ENCODE measurements at regions not wholly inside any gene's neighbourhood (a gene's known extent, or its start where the extent isn't known, plus 50 kb on each side); places are given as distances from the start of the nearest gene placed in this dataset.
"Not testable (repeated sequence)": the region's sequence is repeated elsewhere in the genome, so short reads cannot be mapped to it uniquely, and the experiment has no call there.

DNA sequence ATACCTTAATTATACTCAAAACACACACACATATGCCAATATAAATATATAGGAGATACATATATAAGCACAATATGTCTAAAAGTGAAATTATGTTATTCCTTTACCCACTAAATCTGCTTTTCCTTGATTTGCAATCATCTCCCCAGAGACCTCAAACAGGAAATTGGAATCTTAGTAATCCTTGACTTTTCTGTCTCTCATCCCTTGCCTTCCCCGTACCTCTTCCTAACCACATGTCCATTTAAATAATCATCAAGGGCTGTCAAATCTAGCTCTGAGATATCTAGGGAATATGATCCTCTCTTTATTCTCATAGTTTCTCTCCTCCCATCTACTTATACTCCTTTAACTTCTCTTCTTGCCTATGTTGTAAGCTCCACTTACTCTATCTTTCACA lies 336.6 kb downstream of the HGF start:
- no peak for DNase-seq (ENCODE audit: low spot score)

DNA sequence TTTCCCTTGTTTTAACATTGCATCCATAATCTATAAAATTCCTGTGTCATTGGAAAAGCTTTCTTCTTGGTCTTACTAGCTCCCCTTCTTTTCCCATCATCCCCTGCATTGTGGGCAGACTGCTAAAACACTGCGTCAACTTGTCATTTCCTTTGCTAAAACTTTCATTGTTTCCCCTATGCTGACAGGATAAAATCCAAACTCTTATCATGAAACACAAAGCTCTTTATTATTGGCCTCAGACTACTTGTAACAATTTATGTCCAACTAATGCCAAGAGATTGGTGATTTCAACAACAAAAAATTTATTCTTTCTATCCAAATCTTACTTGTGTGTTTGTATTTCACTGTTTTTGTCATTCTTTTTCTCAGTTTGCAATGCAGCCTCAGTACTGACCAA lies 339.1 kb downstream of the HGF start:
- no peak for DNase-seq (ENCODE audit: low spot score)

DNA sequence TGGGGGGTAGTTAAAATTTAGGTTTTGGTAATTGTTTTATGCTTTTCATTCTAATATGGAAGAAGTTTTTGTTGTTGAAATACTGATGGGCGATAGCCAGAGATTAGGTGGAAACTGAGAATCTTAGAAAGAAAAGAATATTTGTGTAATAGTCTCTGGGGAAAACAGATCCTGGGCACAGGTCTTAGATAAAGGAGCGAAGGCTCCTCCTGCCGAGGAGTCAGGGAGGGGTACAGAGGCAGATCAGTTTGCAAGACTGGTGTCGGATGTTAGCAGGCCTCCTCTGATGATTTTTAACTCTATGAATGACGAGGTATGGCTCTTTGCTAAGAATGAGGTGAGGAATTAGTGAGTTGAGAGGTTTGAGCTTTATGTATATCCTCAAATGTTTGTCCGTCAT lies 339.7 kb downstream of the HGF start:
- no peak for DNase-seq (ENCODE audit: low spot score)

DNA sequence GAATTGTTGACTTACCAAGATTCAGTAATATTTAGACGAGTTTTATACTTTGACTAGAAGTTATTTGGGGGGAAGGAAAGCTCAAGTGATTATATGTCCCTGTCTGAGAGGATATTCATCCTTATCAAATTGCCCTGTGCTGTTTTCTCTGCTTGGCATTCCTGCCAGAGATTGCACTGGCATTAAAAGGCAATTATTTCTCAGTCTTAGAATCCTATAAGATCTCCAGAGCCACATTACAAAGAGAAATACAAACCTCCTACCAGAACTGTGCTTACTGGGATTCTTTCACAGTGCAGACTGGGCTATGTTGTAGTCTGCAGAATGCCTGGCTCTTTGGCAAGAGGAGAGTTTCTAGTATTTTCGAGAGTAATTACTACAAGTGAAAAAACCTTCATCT lies 342.4 kb downstream of the HGF start:
- no peak for DNase-seq (ENCODE audit: low spot score)

DNA sequence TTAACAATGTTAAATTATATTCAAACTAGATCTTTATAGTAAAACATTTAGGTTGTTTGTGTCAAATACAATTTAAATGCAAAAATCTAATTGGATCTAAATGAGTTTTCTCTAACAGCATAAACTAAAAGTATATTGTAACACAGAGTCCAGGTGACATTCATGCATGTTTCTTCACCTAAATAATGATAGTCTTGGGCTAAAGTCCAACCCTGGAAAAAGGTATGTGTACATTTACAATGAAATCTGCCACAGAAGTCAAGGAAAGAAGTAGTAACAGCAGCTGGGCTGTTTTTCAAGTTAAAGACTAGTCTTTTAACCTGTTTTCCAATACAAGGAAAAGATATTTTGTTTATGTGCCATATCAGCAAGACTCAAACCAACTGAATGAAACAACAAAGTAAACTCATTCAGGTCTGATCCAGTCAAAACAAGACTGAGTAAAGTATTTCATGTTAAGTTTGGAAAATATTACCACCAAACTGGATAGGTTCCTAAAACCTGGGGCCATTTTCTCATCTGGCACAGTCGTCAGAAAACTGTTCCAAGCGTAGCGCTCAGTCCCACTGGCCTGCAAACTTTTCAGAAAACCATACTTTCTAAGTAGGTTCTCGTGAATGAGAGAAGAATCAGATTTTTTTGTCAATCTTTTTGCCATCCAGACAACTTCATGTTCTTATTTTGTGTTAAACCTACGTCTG lies 349.2 kb downstream of the HGF start:
- no peak for DNase-seq (ENCODE audit: low spot score)

DNA sequence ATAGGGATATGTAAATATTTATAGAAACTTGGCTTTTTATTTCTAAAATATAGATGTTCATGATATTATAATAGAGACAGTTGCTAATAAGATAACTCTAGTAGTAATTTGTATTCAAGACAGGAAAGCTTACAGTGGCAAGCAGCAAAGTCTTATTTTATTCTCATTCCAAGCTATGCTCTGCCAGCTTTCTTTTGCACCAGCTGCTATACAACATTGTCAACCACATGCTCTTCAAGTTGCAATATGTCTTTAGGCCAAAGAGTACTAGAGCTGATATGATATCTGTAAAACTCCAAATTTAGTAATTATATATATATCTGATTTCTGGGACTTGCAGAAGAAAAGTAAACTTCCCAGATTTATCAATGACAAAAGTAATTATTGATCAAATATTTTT lies 350.1 kb downstream of the HGF start:
- peak; percentile 44 for DNase-seq (ENCODE audit: low spot score)

DNA sequence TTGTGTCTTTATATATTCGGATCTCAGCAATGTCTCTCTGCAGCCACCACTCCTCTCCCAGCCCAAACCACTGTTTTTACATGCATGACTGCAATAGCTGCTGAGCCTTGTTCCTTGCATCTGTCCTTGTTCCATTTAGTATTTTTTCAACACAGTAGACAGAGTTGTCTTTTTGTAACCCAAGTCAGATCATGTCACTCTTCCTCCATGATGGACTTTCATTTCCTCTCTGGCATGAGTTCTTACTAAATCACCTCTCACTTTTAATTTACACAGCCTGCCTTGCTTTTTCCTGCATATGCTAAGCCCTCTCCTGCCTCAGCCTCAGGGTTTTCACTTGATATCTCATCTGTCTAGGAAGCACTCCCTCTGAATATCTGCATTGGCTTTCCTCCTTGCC lies 353.2 kb downstream of the HGF start:
- no peak for DNase-seq (ENCODE audit: low spot score)

DNA sequence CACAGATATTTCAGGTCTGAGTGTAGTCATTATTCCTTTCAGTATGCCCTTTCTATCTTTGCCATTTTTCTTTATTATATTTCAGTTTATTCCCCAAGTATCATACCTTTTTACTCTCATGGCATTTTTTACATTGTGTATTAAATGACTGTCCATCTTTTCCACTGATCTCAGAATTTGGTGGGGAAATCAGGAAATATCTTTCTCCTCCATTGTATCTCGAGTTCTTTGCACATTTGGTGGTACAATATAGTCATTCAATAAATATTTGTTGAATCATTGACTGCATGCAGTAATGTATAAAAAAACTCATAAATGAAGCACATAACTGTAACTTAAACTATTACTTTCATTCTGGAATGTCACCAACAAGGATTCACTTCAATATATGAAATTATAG lies 354.7 kb downstream of the HGF start:
- DNase-seq (ENCODE audit: low spot score), result no peak

DNA sequence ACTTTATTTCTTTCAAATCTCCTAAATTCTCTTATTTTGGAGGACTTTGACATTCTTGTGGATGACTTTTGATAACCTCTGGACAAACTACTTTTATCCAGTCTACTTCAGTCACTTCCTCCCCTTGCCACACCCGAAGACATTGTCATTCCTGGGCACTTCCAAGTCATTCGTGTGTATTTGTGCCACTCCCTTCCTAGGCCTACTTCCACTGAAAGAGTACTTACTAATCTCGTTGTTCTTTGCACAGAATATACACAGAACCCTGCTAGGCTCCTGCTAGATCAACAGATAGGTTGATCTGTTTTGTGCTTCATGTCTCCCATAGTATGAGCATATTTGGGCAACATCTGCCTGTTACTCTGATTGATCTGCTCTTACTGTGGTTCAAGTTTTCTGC lies 355.4 kb downstream of the HGF start:
- DNase-seq (ENCODE audit: low spot score), result no peak

DNA sequence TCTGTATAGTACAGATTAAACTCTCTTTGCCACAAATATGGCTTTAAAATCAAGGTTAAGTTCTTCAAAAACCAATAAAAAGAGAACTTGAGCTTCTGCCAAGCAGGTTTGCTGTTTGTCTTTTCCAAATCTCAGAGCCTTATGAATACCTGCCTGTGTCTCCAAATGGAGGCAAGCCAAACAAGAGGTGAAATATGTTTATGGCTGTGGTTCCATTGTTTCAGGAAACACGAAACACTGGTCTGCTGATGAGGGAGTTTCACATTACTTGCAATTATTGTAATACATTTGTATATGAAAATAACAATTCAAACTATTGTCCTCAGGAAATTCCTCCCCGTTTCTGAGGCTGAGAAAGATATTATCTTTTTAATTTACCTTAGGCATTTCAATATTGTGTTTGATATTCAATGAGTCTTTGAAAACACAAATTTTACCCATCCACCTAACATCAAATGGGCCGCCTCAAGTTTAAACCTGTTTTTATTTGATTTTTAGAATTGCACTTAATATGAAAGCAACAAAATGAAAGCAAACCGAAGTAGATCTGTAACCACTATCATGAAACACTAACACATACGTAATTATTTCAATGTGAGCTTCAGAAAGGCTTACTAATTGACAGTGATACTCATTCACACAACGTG lies 359.3 kb downstream of the HGF start:
- no peak for DNase-seq (ENCODE audit: low spot score)

DNA sequence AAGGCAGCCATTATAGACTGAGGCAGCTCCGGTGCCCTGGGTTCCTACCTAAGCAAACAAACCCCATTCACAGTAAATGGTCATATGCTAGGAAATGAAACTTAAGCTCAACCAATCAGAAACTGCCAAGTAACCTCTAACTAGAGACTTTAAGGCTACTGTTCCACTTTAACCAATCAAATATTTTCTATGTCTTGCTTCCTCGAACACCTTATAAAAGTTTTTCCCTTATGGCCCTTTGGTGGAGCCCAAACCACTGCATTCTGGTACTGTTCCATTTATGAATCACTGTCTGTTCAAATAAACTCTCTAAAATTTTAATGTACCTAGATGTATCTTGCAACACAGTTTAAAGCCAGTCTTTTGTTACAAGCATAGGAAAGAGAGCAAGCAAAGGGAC lies 361.1 kb downstream of the HGF start:
- no peak for DNase-seq (ENCODE audit: low spot score)

DNA sequence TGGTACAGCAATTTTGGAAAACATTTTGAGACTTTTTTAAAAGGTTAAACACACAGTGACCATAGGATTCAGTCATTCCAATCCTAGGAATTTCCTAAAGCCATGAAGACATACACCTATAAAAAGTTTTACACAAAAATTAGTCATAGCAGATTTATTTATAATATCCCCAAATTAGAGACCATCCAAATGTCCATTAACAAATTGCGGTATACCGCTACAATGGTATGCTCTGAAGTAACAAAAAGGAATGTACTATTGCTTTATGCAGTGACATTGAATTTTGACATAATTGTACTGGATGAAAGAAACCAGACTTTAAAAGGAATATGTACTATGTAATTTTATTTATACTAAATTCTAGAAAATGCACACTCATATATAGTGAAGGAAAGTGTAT lies 362.8 kb downstream of the HGF start:
- DNase-seq (ENCODE audit: low spot score), result no peak

DNA sequence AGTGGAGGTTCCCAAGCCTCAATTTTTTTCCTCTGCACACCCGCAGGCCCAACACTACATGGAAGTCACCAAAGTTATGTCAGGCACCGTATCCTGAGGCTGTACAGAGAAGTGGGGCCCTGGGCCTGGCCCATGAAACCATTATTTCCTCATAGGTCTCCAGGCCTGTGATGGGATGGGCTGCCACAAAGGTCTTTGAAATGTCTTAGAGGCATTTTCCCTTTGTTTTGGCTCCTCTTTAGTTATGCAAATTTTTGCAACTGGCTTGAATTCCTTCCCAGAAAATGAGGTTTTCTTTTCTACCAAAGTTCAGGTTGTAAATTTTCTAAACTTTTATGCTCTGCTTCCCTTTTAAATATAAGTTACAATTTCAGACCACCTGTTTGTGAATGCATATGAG lies 365.2 kb downstream of the HGF start:
- no peak for DNase-seq (ENCODE audit: low spot score)

DNA sequence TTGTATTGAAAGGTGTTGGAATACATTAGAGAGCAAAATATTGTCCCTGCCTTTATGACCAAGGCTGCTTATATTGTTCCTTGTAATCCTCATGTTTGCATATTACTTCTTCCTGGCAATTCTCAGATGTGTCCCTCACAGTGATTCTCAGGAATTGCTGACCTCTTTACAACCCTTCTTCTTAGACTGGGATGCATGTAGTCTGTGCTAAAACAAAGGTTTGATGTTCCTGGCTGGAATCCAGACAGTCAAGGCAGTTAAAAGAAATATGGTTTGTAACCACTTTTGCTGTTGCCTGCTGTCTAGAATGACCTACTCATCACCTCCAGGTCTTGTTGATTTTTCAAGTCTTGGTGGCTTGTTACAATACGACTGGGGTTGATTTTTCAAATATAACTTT lies 367.6 kb downstream of the HGF start:
- no peak for DNase-seq (ENCODE audit: low spot score)

DNA sequence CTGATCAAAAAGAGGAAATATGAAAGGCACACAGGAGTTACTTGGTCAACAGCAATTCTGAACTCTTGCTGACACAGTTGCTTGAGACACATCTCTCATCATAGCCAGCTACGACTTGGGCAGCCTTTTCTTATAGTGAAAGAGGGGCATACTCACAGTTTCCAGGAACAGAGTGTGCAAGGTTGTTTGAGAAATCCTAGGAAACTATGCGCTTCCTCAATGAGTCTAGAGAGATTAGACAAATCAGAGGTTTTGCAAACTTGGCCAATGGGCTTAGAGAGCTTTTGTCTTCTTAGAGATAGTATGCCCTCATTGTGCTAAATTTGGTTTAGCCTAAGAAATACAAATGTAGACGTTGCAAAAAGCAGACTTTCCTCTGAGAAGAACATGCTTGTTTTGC lies 370.4 kb downstream of the HGF start:
- DNase-seq (ENCODE audit: low spot score), result no peak

DNA sequence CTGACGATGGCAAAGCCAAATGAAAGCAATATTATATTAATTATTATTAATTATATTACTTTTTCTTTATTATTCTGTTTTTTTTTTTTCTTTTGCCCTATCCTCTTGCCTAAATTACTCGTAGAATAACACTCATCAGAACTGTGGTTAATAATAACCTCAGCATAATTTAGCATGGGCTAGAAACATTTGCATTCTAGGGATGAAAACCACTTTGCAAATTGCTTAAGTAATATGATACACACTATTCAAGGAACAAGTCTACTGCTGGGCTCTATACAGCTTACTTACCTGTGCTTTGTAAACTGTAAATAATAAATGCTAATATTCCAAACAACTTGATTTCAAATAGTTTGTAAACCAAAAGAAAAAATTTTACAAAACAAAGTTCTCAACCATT lies 375.8 kb downstream of the HGF start:
- DNase-seq (ENCODE audit: low spot score), result no peak

DNA sequence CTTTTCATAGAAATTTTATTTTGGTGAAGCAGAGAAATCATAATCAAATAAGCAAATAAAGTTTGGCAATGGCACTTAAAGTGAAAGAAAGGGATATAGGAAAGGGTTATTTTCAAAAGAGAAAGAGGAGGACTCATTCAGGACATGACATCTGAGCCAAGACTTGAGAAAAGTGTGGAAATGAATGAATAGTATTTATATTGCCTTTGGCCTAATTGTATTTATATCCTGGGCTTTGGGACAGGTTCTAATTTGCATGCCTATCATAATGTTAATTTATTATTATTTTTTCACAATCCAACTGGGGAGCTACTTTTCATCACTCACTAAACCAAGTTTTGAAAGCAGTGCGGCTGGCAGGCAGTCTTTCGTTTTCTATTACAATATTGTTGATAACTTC lies 376.8 kb downstream of the HGF start:
- DNase-seq (ENCODE audit: low spot score), result no peak

DNA sequence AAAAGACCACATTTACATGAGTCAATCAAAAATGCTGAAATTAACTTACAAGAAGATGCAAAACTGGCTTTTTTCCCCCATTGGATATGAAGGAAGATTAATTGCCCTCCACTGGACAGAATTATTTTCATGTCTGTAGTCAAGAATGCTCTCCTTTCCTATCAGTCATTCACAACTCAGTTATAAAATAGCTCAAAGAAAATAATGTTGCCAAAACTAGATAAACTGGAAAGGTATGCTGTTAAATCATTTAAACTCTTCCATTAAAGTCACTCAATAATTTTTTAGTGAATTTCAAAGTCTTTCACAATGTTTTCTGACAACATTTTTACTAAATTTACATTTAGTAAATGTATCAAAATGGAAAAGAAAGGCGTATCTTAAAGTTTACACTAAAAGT lies 384.5 kb downstream of the HGF start:
- no peak for DNase-seq (ENCODE audit: low spot score)

DNA sequence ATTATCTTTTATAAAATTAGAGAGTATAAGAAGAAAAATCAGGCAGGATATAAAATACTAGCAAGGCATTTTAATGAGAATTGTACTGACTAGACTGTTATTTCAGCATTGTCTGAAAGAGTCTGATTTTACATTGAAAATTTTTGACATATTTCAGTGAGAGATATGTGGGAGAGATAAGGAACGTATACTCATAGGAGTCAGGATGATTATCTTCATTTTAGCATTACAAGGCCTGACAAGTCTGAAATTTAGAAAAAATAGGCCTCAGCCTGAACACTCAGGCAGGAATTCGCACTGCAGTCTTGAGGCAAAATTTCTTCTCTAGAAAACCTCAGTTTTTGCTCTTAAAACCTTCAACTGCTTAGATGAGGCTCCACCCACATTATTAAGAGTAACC lies 386.0 kb downstream of the HGF start:
- DNase-seq (ENCODE audit: low spot score), result no peak

DNA sequence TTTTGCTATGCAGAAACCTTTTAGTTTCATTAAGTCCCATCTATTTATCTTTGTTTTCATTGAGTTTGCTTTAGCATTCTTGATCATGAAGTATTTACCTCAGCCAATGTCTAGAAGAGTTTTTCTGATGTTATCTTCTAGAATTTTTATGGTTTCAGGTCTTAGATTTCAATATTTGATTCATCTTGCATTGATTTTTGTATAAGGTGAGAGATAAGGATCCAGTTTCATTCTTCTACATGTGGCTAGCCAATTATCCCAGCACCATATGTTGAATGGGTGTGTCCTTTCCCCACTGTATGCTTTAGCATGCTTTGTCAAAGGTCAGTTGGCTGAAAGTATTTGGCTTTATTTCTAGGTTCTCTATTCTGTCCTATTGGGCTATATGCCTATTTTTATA lies 395.2 kb downstream of the HGF start:
- DNase-seq (ENCODE audit: low spot score), result not testable (repeated sequence)

DNA sequence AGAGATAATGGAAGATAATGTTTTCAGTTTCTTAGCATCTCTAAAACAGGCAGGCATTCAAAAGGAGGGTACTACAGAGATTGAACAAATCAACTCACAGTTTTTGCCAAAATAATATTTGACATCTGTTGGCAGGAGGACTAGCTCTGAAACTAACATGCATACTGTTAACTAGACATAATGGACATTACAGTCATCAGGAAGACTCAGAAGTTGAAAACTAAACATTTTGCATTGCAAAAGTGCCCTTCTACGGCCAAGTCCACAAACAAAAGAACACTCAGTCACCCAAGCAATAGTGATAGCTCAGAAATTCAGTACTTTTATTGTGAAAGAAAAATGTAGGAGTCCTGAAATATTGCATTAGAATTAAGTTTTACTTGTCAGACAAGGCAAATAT lies 399.0 kb downstream of the HGF start:
- no peak for DNase-seq (ENCODE audit: low spot score)

DNA sequence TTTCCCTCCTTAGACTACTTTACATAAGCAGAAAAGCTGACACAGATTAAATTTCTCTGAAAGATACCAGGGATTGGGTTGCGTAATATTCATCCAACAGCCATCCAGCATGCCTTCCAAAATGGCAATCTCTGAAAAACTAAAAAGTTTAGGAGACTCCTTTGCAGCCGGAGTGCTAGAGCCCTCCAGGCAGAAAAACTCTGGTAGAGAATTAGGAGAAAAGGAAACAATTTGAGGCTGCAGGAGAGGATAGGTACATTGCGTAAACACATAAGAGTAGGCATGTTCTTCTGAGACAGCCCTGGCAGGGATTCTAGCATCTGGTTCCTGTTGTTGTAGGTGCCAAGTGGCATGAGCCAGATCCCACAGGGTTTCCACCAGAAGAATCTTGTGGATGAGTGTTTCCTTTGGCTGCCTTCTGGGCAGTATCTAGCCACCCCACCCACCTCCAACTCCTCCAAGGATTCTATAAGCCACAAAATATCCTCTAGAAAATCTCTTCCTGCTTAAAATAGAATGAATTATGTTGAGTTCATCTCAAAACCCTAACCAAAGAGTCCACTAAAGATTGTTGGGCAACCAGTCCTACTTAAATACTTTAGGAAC lies 402.4 kb downstream of the HGF start:
- no peak for DNase-seq (ENCODE audit: low spot score)

DNA sequence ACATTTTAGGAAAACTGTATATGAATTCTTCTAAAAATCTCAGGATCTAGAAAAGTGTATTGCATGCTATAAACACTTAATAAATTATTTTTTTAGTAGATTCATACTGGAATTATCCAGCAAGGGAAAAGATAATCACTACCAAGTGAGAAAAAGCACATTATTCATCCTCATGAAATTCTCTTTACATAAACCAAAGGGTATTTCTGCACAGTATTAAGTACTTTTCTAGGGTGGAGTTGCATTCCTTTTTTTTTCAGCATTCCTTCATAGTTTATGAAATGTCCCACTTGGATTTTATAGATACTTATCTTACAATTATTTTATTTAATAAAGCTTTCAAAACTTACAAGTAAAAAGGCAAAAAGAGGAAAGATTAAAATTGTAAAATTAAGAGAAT lies 403.3 kb downstream of the HGF start:
- no peak for DNase-seq (ENCODE audit: low spot score)

DNA sequence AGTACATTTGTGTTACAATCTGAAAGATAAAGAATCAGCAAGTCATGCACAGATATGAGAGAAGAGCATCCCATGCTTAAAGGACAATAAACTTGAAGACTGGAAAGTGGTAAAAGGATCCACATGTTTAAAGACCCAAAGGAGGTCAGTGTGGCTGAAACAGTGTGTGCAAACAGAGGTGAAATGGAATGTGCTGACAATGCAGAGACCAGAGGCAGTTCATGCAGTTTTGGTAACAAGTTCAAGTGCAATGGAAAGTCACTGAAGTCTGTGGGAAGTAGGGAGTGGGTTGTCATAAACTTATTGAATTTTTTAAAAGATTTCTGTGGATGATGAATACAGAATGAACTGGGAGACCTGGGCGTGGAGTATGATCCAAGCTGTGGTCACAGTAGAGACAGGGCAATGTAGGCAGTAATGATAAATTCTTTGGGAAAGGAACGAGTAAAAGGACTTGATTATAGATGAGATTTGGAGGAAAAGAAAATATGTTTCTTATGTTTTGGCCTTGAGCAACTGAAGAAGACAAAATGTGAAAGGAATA lies 408.0 kb downstream of the HGF start:
- no peak for DNase-seq (ENCODE audit: low spot score)
